ENCODE measurements at regions not wholly inside any gene's neighbourhood (a gene's known extent, or its start where the extent isn't known, plus 50 kb on each side); places are given as distances from the start of the nearest gene placed in this dataset.

GRCh38 chr15:98062869-98063268 is 102.4 kb downstream of the ARRDC4 start:
- TF ChIP-seq CTCF (IDR thresholded peaks at IDR 0.05): no peak
- no peak for TF ChIP-seq POLR2A (IDR thresholded peaks at IDR 0.05)
